ENCODE measurements at regions not wholly inside any gene's neighbourhood (a gene's known extent, or its start where the extent isn't known, plus 50 kb on each side); places are given as distances from the start of the nearest gene placed in this dataset.

- CTCF ChIA-PET = no interaction called here
- TF ChIP-seq EZH2phosphoT487 (IDR thresholded peaks at IDR 0.05; ENCODE audit: borderline replicate concordance, low read length) (no peak), EZH2 (IDR thresholded peaks at IDR 0.05; ENCODE audit: low read length, unreplicated experiment) (no peak), CTCF (conservative IDR thresholded peaks at IDR 0.05; ENCODE audit: low read depth, low read length) (no peak)
- Histone ChIP-seq H3K9me2 (replicated peaks; ENCODE audit: low read length) (no peaks in the 10 kb centered on the region), H3F3A (ENCODE audit: low read length, unreplicated experiment) (no peaks in the 10 kb centered on the region), H2AFZ (ENCODE audit: low read length) (no peak overlapping the region), H3K9ac (ENCODE audit: low read length) (no peak overlapping the region), H3K9me3 (ENCODE audit: low read length) (no peaks in the 10 kb centered on the region), H3K36me3 (ENCODE audit: low read depth, low read length) (no peaks in the 10 kb centered on the region), H3K27me3 (ENCODE audit: low read length) (peaks cover 23% of the 10 kb centered on the region), H3K4me2 (ENCODE audit: low read length) (no peak overlapping the region), H3K27ac (ENCODE audit: low read length) (no peak overlapping the region), H3K4me1 (ENCODE audit: insufficient read depth, low read length) (no peaks in the 10 kb centered on the region), H4K20me1 (ENCODE audit: low read length) (no peaks in the 10 kb centered on the region), H3K4me3 (ENCODE audit: low read length) (no peak overlapping the region), H3K79me2 (ENCODE audit: low read length) (no peaks in the 10 kb centered on the region)
- no peak for ATAC-seq
- no peak for DNase-seq
- no TSS peak for BruUV-seq (replicated peaks)
- POLR2A ChIA-PET (ENCODE audit: unreplicated experiment) = no interaction called here
- intact Hi-C loops (cut with micrococcal nuclease) = no loop called here
Measured at GRCh38 chr1:207969528-207969927, 58.6 kb upstream of the CD34 start.

GRCh38 chr1:207968521-207969009, 57.6 kb upstream of the CD34 start:
- no TSS peak for BruUV-seq (replicated peaks)
- H2AFZ ChIP-seq (ENCODE audit: low read length) = no peak overlapping the region
- TF ChIP-seq EZH2phosphoT487 (IDR thresholded peaks at IDR 0.05; ENCODE audit: borderline replicate concordance, low read length) = no peak
- TF ChIP-seq CTCF (conservative IDR thresholded peaks at IDR 0.05; ENCODE audit: low read depth, low read length) = no peak
- TF ChIP-seq EZH2 (IDR thresholded peaks at IDR 0.05; ENCODE audit: low read length, unreplicated experiment) = no peak
- ChIA-PET CTCF (interaction anchor here (0.7 kb wide), 1 partner anchor 381 kb away, joined by 9 read pairs; no protein-coding TSS in a partner anchor), POLR2A (ENCODE audit: unreplicated experiment) (no interaction called here)
- no peaks in the 10 kb centered on the region for H3K36me3 ChIP-seq (ENCODE audit: low read depth, low read length)
- DNase-seq (no peak), ATAC-seq (no peak)
- no peaks in the 10 kb centered on the region for H3K79me2 ChIP-seq (ENCODE audit: low read length)
- H4K20me1 ChIP-seq (ENCODE audit: low read length) = no peaks in the 10 kb centered on the region
- H3K4me2 ChIP-seq (ENCODE audit: low read length) = no peak overlapping the region
- H3K9ac ChIP-seq (ENCODE audit: low read length) = no peak overlapping the region
- H3K9me2 ChIP-seq (replicated peaks; ENCODE audit: low read length) = no peaks in the 10 kb centered on the region
- H3K4me1 ChIP-seq (ENCODE audit: insufficient read depth, low read length) = peaks cover 7% of the 10 kb centered on the region
- H3K4me3 ChIP-seq (ENCODE audit: low read length) = no peak overlapping the region
- H3F3A ChIP-seq (ENCODE audit: low read length, unreplicated experiment) = no peaks in the 10 kb centered on the region
- H3K27me3 ChIP-seq (ENCODE audit: low read length) = peaks cover 14% of the 10 kb centered on the region
- H3K9me3 ChIP-seq (ENCODE audit: low read length) = no peaks in the 10 kb centered on the region
- intact Hi-C loops (cut with micrococcal nuclease) = no loop called here
- no peak overlapping the region for H3K27ac ChIP-seq (ENCODE audit: low read length)

GRCh38 chr1:207967703-207968102, 56.8 kb upstream of the CD34 start:
- POLR2A ChIA-PET (ENCODE audit: unreplicated experiment) = no interaction called here

More at GRCh38 chr1:207967703-207968102, 56.8 kb upstream of the CD34 start:
- Histone ChIP-seq H3K9me2 (replicated peaks; ENCODE audit: low read length) (no peaks in the 10 kb centered on the region), H3K9me3 (ENCODE audit: low read length) (no peaks in the 10 kb centered on the region), H2AFZ (ENCODE audit: low read length) (no peak overlapping the region), H3F3A (ENCODE audit: low read length, unreplicated experiment) (no peaks in the 10 kb centered on the region), H3K4me3 (ENCODE audit: low read length) (no peak overlapping the region), H3K9ac (ENCODE audit: low read length) (no peak overlapping the region), H3K36me3 (ENCODE audit: low read depth, low read length) (no peaks in the 10 kb centered on the region), H3K27me3 (ENCODE audit: low read length) (peaks cover 6% of the 10 kb centered on the region), H4K20me1 (ENCODE audit: low read length) (no peaks in the 10 kb centered on the region), H3K4me2 (ENCODE audit: low read length) (no peak overlapping the region), H3K79me2 (ENCODE audit: low read length) (no peaks in the 10 kb centered on the region), H3K4me1 (ENCODE audit: insufficient read depth, low read length) (peaks cover 13% of the 10 kb centered on the region), H3K27ac (ENCODE audit: low read length) (no peak overlapping the region)
- CTCF ChIA-PET = no interaction called here
- ATAC-seq (no peak), DNase-seq (no peak)
- TF ChIP-seq EZH2 (IDR thresholded peaks at IDR 0.05; ENCODE audit: low read length, unreplicated experiment) (no peak), CTCF (conservative IDR thresholded peaks at IDR 0.05; ENCODE audit: low read depth, low read length) (no peak), EZH2phosphoT487 (IDR thresholded peaks at IDR 0.05; ENCODE audit: borderline replicate concordance, low read length) (no peak)
- intact Hi-C loops (cut with micrococcal nuclease) = no loop called here
- BruUV-seq (replicated peaks) = no TSS peak
